ENCODE measurements at regions not wholly inside any gene's neighbourhood (a gene's known extent, or its start where the extent isn't known, plus 50 kb on each side); places are given as distances from the start of the nearest gene placed in this dataset.
A peak's percentile ranks its signal among the peaks of the same experiment; 100 is the strongest.

GRCh38 chr2:239536186-239536585 lies 135.4 kb upstream of the HDAC4 start:
- TF ChIP-seq CTCF (conservative IDR thresholded peaks at IDR 0.05; ENCODE audit: low read length), result no peak
- no peak overlapping the region for H3K4me3 ChIP-seq (ENCODE audit: low read length)
- DNase-seq (ENCODE audit: low read depth), result no peak

- TF ChIP-seq CTCF (conservative IDR thresholded peaks at IDR 0.05; ENCODE audit: low read length), result no peak
- H3K4me3 ChIP-seq (ENCODE audit: low read length), result no peak overlapping the region
- no peak for DNase-seq (ENCODE audit: low read depth)
Measured at GRCh38 chr2:239535413-239536144, 134.8 kb upstream of the HDAC4 start.

- DNase-seq (ENCODE audit: low read depth), result no peak
- TF ChIP-seq CTCF (conservative IDR thresholded peaks at IDR 0.05; ENCODE audit: low read length), result no peak
- H3K4me3 ChIP-seq (ENCODE audit: low read length), result no peak overlapping the region
Measured at GRCh38 chr2:239534581-239535412, 134.0 kb upstream of the HDAC4 start.

- TF ChIP-seq CTCF (conservative IDR thresholded peaks at IDR 0.05; ENCODE audit: low read length), result no peak
- H3K4me3 ChIP-seq (ENCODE audit: low read length), result no peak overlapping the region
- peak; percentile 22 for DNase-seq (ENCODE audit: low read depth)
Measured at GRCh38 chr2:239533569-239534316, 132.9 kb upstream of the HDAC4 start.

- no peak for TF ChIP-seq CTCF (conservative IDR thresholded peaks at IDR 0.05; ENCODE audit: low read length)
- DNase-seq (ENCODE audit: low read depth), result no peak
- H3K4me3 ChIP-seq (ENCODE audit: low read length), result no peak overlapping the region
Measured at GRCh38 chr2:239532859-239533258, 132.0 kb upstream of the HDAC4 start.

GRCh38 chr2:239532250-239532649 lies 131.4 kb upstream of the HDAC4 start:
- no peak for DNase-seq (ENCODE audit: low read depth)
- no peak overlapping the region for H3K4me3 ChIP-seq (ENCODE audit: low read length)
- no peak for TF ChIP-seq CTCF (conservative IDR thresholded peaks at IDR 0.05; ENCODE audit: low read length)
